ENCODE measurements at regions not wholly inside any gene's neighbourhood (a gene's known extent, or its start where the extent isn't known, plus 50 kb on each side); places are given as distances from the start of the nearest gene placed in this dataset.

GRCh38 chr11:103699216-103699615, 337.2 kb upstream of the DDI1 start:
- TF ChIP-seq TOX (CRISPR knock-in tag; IDR thresholded peaks at IDR 0.05; ENCODE audit: borderline replicate concordance) (no peak), ESRRG (CRISPR knock-in tag; IDR thresholded peaks at IDR 0.05) (no peak), ZC3H10 (CRISPR knock-in tag; IDR thresholded peaks at IDR 0.05) (no peak), ZNF70 (CRISPR knock-in tag; IDR thresholded peaks at IDR 0.05) (no peak), CSDC2 (CRISPR knock-in tag; IDR thresholded peaks at IDR 0.05) (no peak), CREB5 (CRISPR knock-in tag; IDR thresholded peaks at IDR 0.05; ENCODE audit: low read depth) (no peak), ZFP3 (CRISPR knock-in tag; IDR thresholded peaks at IDR 0.05) (no peak)
- TF ChIP-seq, protein P1, sequence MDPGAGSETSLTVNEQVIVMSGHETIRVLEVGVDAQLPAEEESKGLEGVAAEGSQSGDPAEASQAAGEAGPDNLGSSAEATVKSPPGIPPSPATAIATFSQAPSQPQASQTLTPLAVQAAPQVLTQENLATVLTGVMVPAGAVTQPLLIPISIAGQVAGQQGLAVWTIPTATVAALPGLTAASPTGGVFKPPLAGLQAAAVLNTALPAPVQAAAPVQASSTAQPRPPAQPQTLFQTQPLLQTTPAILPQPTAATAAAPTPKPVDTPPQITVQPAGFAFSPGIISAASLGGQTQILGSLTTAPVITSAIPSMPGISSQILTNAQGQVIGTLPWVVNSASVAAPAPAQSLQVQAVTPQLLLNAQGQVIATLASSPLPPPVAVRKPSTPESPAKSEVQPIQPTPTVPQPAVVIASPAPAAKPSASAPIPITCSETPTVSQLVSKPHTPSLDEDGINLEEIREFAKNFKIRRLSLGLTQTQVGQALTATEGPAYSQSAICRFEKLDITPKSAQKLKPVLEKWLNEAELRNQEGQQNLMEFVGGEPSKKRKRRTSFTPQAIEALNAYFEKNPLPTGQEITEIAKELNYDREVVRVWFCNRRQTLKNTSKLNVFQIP (CRISPR knock-in tag; IDR thresholded peaks at IDR 0.05; ENCODE audit: borderline replicate concordance, low read depth): no peak
